ENCODE measurements at regions not wholly inside any gene's neighbourhood (a gene's known extent, or its start where the extent isn't known, plus 50 kb on each side); places are given as distances from the start of the nearest gene placed in this dataset.

GRCh38 chr9:80131627-80132026 lies 559.9 kb downstream of the TLE4 start:
- no peak overlapping the region for H2BK120ac ChIP-seq (ENCODE audit: low read depth, low read length)
- no peak overlapping the region for H4K91ac ChIP-seq (ENCODE audit: low read depth, low read length, poor library complexity)
- H3K27ac ChIP-seq (replicated peaks; ENCODE audit: low read length), result no peak overlapping the region
- no peaks in the 10 kb centered on the region for H3K36me3 ChIP-seq (replicated peaks in 1 of 2; ENCODE audit: control insufficient read depth in 2 of 2, insufficient read depth in 2 of 2, low read length in 2 of 2)
- H2BK12ac ChIP-seq (ENCODE audit: low read length), result no peak overlapping the region
- H2BK15ac ChIP-seq (ENCODE audit: low read length), result no peak overlapping the region
- no peak overlapping the region for H3K4me3 ChIP-seq (ENCODE audit: low read length in 2 of 2)
- H3K14ac ChIP-seq (ENCODE audit: low read length), result no peak overlapping the region
- H3K27me3 ChIP-seq (ENCODE audit: control insufficient read depth in 3 of 3, insufficient read depth in 3 of 3, low read depth in 1 of 3, low read length in 3 of 3), result no peaks in the 10 kb centered on the region
- no CpG with 5 or more reads among the region's 2 CpGs for WGBS, 2 donors (ENCODE audit: extremely low coverage in 2 of 2, insufficient read length in 2 of 2, insufficient replicate concordance in 1 of 2)
- no peak for DNase-seq (ENCODE audit: low spot score)
- no peak overlapping the region for H3K4ac ChIP-seq (ENCODE audit: low read length)
- H2AFZ ChIP-seq (ENCODE audit: low read length), result no peak overlapping the region
- no peaks in the 10 kb centered on the region for H3K79me1 ChIP-seq (ENCODE audit: low read depth, low read length)
- H2AK5ac ChIP-seq (ENCODE audit: low read depth, low read length), result no peak overlapping the region
- no peak overlapping the region for H2BK5ac ChIP-seq (ENCODE audit: low read length)
- H3K23ac ChIP-seq (ENCODE audit: low read depth, low read length, poor library complexity), result no peak overlapping the region
- H3K9me3 ChIP-seq (replicated peaks in 1 of 2; ENCODE audit: control insufficient read depth in 2 of 2, insufficient read depth in 1 of 2, low read depth in 1 of 2, low read length in 2 of 2), result no peaks in the 10 kb centered on the region
- no peaks in the 10 kb centered on the region for H3K4me1 ChIP-seq (ENCODE audit: control insufficient read depth in 2 of 2, insufficient read depth in 1 of 2, low read depth in 1 of 2, low read length in 2 of 2)
- no peak overlapping the region for H3K18ac ChIP-seq (ENCODE audit: low read length)
- no peak overlapping the region for H4K8ac ChIP-seq (ENCODE audit: low read depth, low read length)
- H3K9ac ChIP-seq (ENCODE audit: low read depth, low read length, poor library complexity), result no peak overlapping the region
- H3K4me2 ChIP-seq (ENCODE audit: insufficient read depth, low read length, poor library complexity, severe bottlenecking), result no peak overlapping the region

- H3K27ac ChIP-seq (replicated peaks; ENCODE audit: low read length), result no peak overlapping the region
- H3K36me3 ChIP-seq (replicated peaks in 1 of 2; ENCODE audit: control insufficient read depth in 2 of 2, insufficient read depth in 2 of 2, low read length in 2 of 2), result no peaks in the 10 kb centered on the region
- no peaks in the 10 kb centered on the region for H3K27me3 ChIP-seq (ENCODE audit: control insufficient read depth in 3 of 3, insufficient read depth in 3 of 3, low read depth in 1 of 3, low read length in 3 of 3)
- no peak overlapping the region for H2BK5ac ChIP-seq (ENCODE audit: low read length)
- H3K9me3 ChIP-seq (replicated peaks in 1 of 2; ENCODE audit: control insufficient read depth in 2 of 2, insufficient read depth in 1 of 2, low read depth in 1 of 2, low read length in 2 of 2), result no peaks in the 10 kb centered on the region
- DNase-seq (ENCODE audit: low spot score), result no peak
- H3K79me1 ChIP-seq (ENCODE audit: low read depth, low read length), result no peaks in the 10 kb centered on the region
- H2BK12ac ChIP-seq (ENCODE audit: low read length), result no peak overlapping the region
- H3K4me3 ChIP-seq (ENCODE audit: low read length in 2 of 2), result no peak overlapping the region
- no peak overlapping the region for H3K23ac ChIP-seq (ENCODE audit: low read depth, low read length, poor library complexity)
- no peak overlapping the region for H2AFZ ChIP-seq (ENCODE audit: low read length)
- H3K14ac ChIP-seq (ENCODE audit: low read length), result no peak overlapping the region
- no peak overlapping the region for H4K91ac ChIP-seq (ENCODE audit: low read depth, low read length, poor library complexity)
- H3K4me2 ChIP-seq (ENCODE audit: insufficient read depth, low read length, poor library complexity, severe bottlenecking), result no peak overlapping the region
- no peak overlapping the region for H3K4ac ChIP-seq (ENCODE audit: low read length)
- no peak overlapping the region for H3K9ac ChIP-seq (ENCODE audit: low read depth, low read length, poor library complexity)
- H2BK120ac ChIP-seq (ENCODE audit: low read depth, low read length), result no peak overlapping the region
- H2AK5ac ChIP-seq (ENCODE audit: low read depth, low read length), result no peak overlapping the region
- no peaks in the 10 kb centered on the region for H3K4me1 ChIP-seq (ENCODE audit: control insufficient read depth in 2 of 2, insufficient read depth in 1 of 2, low read depth in 1 of 2, low read length in 2 of 2)
- no peak overlapping the region for H3K18ac ChIP-seq (ENCODE audit: low read length)
- WGBS, 2 donors (ENCODE audit: extremely low coverage in 2 of 2, insufficient read length in 2 of 2, insufficient replicate concordance in 1 of 2), result no CpG with 5 or more reads among the region's 6 CpGs
- H2BK15ac ChIP-seq (ENCODE audit: low read length), result no peak overlapping the region
- no peak overlapping the region for H4K8ac ChIP-seq (ENCODE audit: low read depth, low read length)
Measured at GRCh38 chr9:80127920-80128319, 556.2 kb downstream of the TLE4 start.

- Histone ChIP-seq H3K4me2 (ENCODE audit: insufficient read depth, low read length, poor library complexity, severe bottlenecking) (no peak overlapping the region), H2BK120ac (ENCODE audit: low read depth, low read length) (no peak overlapping the region), H3K79me1 (ENCODE audit: low read depth, low read length) (no peaks in the 10 kb centered on the region)
Measured at GRCh38 chr9:80125731-80126264, 554.0 kb downstream of the TLE4 start.

GRCh38 chr9:80117031-80117430 lies 545.3 kb downstream of the TLE4 start:
- Histone ChIP-seq H3K9ac (ENCODE audit: low read depth, low read length, poor library complexity) (no peak overlapping the region), H2AFZ (ENCODE audit: low read length) (peak overlapping the region; percentile 69), H2AK5ac (ENCODE audit: low read depth, low read length) (no peak overlapping the region), H3K4ac (ENCODE audit: low read length) (no peak overlapping the region), H4K91ac (ENCODE audit: low read depth, low read length, poor library complexity) (no peak overlapping the region), H3K4me3 (ENCODE audit: low read length in 2 of 2) (no peak overlapping the region), H3K27ac (replicated peaks; ENCODE audit: low read length) (no peak overlapping the region), H3K36me3 (replicated peaks in 1 of 2; ENCODE audit: control insufficient read depth in 2 of 2, insufficient read depth in 2 of 2, low read length in 2 of 2) (no peaks in the 10 kb centered on the region), H3K4me2 (ENCODE audit: insufficient read depth, low read length, poor library complexity, severe bottlenecking) (no peak overlapping the region), H2BK12ac (ENCODE audit: low read length) (no peak overlapping the region), H3K23ac (ENCODE audit: low read depth, low read length, poor library complexity) (no peak overlapping the region), H2BK120ac (ENCODE audit: low read depth, low read length) (no peak overlapping the region), H2BK5ac (ENCODE audit: low read length) (no peak overlapping the region), H3K9me3 (replicated peaks in 1 of 2; ENCODE audit: control insufficient read depth in 2 of 2, insufficient read depth in 1 of 2, low read depth in 1 of 2, low read length in 2 of 2) (no peaks in the 10 kb centered on the region), H3K27me3 (ENCODE audit: control insufficient read depth in 3 of 3, insufficient read depth in 3 of 3, low read depth in 1 of 3, low read length in 3 of 3) (no peaks in the 10 kb centered on the region), H3K18ac (ENCODE audit: low read length) (no peak overlapping the region), H3K79me1 (ENCODE audit: low read depth, low read length) (no peaks in the 10 kb centered on the region), H3K4me1 (ENCODE audit: control insufficient read depth in 2 of 2, insufficient read depth in 1 of 2, low read depth in 1 of 2, low read length in 2 of 2) (no peaks in the 10 kb centered on the region), H3K14ac (ENCODE audit: low read length) (no peak overlapping the region), H2BK15ac (ENCODE audit: low read length) (no peak overlapping the region), H4K8ac (ENCODE audit: low read depth, low read length) (no peak overlapping the region)
- no CpG with 5 or more reads among the region's 3 CpGs for WGBS, 2 donors (ENCODE audit: extremely low coverage in 2 of 2, insufficient read length in 2 of 2, insufficient replicate concordance in 1 of 2)
- DNase-seq (ENCODE audit: low spot score), result no peak

More at GRCh38 chr9:80125731-80126264, 554.0 kb downstream of the TLE4 start:
- H4K8ac ChIP-seq (ENCODE audit: low read depth, low read length), result no peak overlapping the region
- no peak overlapping the region for H2BK15ac ChIP-seq (ENCODE audit: low read length)
- no peak overlapping the region for H4K91ac ChIP-seq (ENCODE audit: low read depth, low read length, poor library complexity)
- no peak for DNase-seq (ENCODE audit: low spot score)
- no peak overlapping the region for H3K4me3 ChIP-seq (ENCODE audit: low read length in 2 of 2)
- no peak overlapping the region for H3K9ac ChIP-seq (ENCODE audit: low read depth, low read length, poor library complexity)
- no peak overlapping the region for H2AK5ac ChIP-seq (ENCODE audit: low read depth, low read length)
- H3K23ac ChIP-seq (ENCODE audit: low read depth, low read length, poor library complexity), result no peak overlapping the region
- WGBS, 2 donors (ENCODE audit: extremely low coverage in 2 of 2, insufficient read length in 2 of 2, insufficient replicate concordance in 1 of 2), result no CpG with 5 or more reads among the region's 3 CpGs
- H3K27ac ChIP-seq (replicated peaks; ENCODE audit: low read length), result no peak overlapping the region
- no peaks in the 10 kb centered on the region for H3K36me3 ChIP-seq (replicated peaks in 1 of 2; ENCODE audit: control insufficient read depth in 2 of 2, insufficient read depth in 2 of 2, low read length in 2 of 2)
- no peak overlapping the region for H3K14ac ChIP-seq (ENCODE audit: low read length)
- H3K4me1 ChIP-seq (ENCODE audit: control insufficient read depth in 2 of 2, insufficient read depth in 1 of 2, low read depth in 1 of 2, low read length in 2 of 2), result no peaks in the 10 kb centered on the region
- no peak overlapping the region for H2BK12ac ChIP-seq (ENCODE audit: low read length)
- no peak overlapping the region for H2AFZ ChIP-seq (ENCODE audit: low read length)
- no peaks in the 10 kb centered on the region for H3K9me3 ChIP-seq (replicated peaks in 1 of 2; ENCODE audit: control insufficient read depth in 2 of 2, insufficient read depth in 1 of 2, low read depth in 1 of 2, low read length in 2 of 2)
- no peak overlapping the region for H3K18ac ChIP-seq (ENCODE audit: low read length)
- no peak overlapping the region for H2BK5ac ChIP-seq (ENCODE audit: low read length)
- H3K27me3 ChIP-seq (ENCODE audit: control insufficient read depth in 3 of 3, insufficient read depth in 3 of 3, low read depth in 1 of 3, low read length in 3 of 3), result no peaks in the 10 kb centered on the region
- H3K4ac ChIP-seq (ENCODE audit: low read length), result no peak overlapping the region
